Lung (tissue), 11 donors: ENCODE measurements at regions not wholly inside any gene's neighbourhood (a gene's known extent, or its start where the extent isn't known, plus 50 kb on each side); places are given as distances from the start of the nearest gene placed in this dataset.
"Not testable (repeated sequence)": the region's sequence is repeated elsewhere in the genome, so short reads cannot be mapped to it uniquely, and the experiment has no call there.

Experiments used
- ATAC-seq: fragments of 200-7000 bp; cut with Tn5 transposase; one replicate; pipeline ENCODE4 v1.9.1; 2020; ENCODE audit warnings: moderate number of reproducible peaks; ENCODE audit not compliant: insufficient read depth, low FRiP score
- DNase-seq, 3 donors: peaks; one replicate each; pipeline ENCODE4 v3.0.0-alpha.2; 2013 to 2017
- H3K27ac ChIP-seq, 2 donors: one replicate each; pipeline ENCODE4 v1.5.1; 2013; ENCODE audit warnings: mild to moderate bottlenecking in 2 of 2, moderate library complexity in 2 of 2, control low read depth in 1 of 2, inconsistent platforms in 1 of 2, low read depth in 1 of 2, low read length in 1 of 2
- H3K27me3 ChIP-seq, 3 donors: one replicate each; pipeline ENCODE4 v1.5.1; 2013; ENCODE audit warnings: low read length in 2 of 3; ENCODE audit not compliant: control insufficient read depth in 3 of 3, insufficient read depth in 3 of 3
- H3K36me3 ChIP-seq, 4 donors: one replicate each; pipeline ENCODE4 v1.5.1; 2013; ENCODE audit warnings: low read length in 4 of 4, mild to moderate bottlenecking in 1 of 4, moderate library complexity in 1 of 4; ENCODE audit not compliant: control insufficient read depth in 4 of 4, insufficient read depth in 4 of 4
- H3K4me1 ChIP-seq, 5 donors: one replicate each; pipeline ENCODE4 v1.5.1; 2013; ENCODE audit warnings: low read length in 5 of 5, mild to moderate bottlenecking in 2 of 5, moderate library complexity in 1 of 5; ENCODE audit not compliant: control insufficient read depth in 5 of 5, insufficient read depth in 5 of 5
- H3K4me3 ChIP-seq: one replicate; pipeline ENCODE4 v1.5.1; 2013; ENCODE audit warnings: mild to moderate bottlenecking, control low read depth, moderate library complexity
- H3K9ac ChIP-seq, 2 donors: one replicate each; pipeline ENCODE4 v1.5.1; 2013; ENCODE audit warnings: low read length in 2 of 2, control low read depth in 1 of 2; ENCODE audit not compliant: insufficient read depth in 1 of 2
- H3K9me3 ChIP-seq, 4 donors: one replicate each; pipeline ENCODE4 v1.5.1; 2013; ENCODE audit warnings: low read length in 3 of 4, mild to moderate bottlenecking in 1 of 4, moderate library complexity in 1 of 4; ENCODE audit not compliant: control insufficient read depth in 4 of 4, insufficient read depth in 3 of 4
- CTCF ChIP-seq: IDR thresholded peaks from 2 replicates; pipeline ENCODE4 v1.5.1; 2012; ENCODE audit warnings: mild to moderate bottlenecking; ENCODE audit errors: control extremely low read depth, extremely low read depth
- WGBS, 2 donors: extraction: QIAGEN DNeasy Blood & Tissue Kit; methylation state at CpG; one replicate each; pipeline ENCODE4 v1.1.7; 2013; 5-methylcytosine and 5-hydroxymethylcytosine counted together
- donor health status: control.
- donor health status: control.
- donor health status: Bipolar disorder and iron deficiency.
- donor health status: healthy.
- donor health status: DM: yes; HTN: yes; CAD: no.

- no peak overlapping the region for H3K27ac ChIP-seq
- H3K9ac ChIP-seq: no peak overlapping the region
- no peak for ATAC-seq
- no peaks in the 10 kb centered on the region for H3K9me3 ChIP-seq
- DNase-seq: no peak
- no peaks in the 10 kb centered on the region for H3K27me3 ChIP-seq
- H3K36me3 ChIP-seq: no peaks in the 10 kb centered on the region
- no peak overlapping the region for H3K4me3 ChIP-seq
- no peaks in the 10 kb centered on the region for H3K4me1 ChIP-seq
- WGBS, 2 donors: 73 to 89% methylated on average over 2 of the region's 2 CpGs
- TF ChIP-seq CTCF: no peak
These were observed 261.7 kb upstream of the MAP2 start for GRCh38 chr2:209162129-209162528.

- ATAC-seq: no peak
- no peak for DNase-seq
- TF ChIP-seq CTCF: no peak
- Histone ChIP-seq H3K4me3 (no peak overlapping the region), H3K27me3 (no peaks in the 10 kb centered on the region), H3K36me3 (no peaks in the 10 kb centered on the region), H3K4me1 (no peaks in the 10 kb centered on the region), H3K27ac (no peak overlapping the region), H3K9ac (no peak overlapping the region), H3K9me3 (peaks cover 0 to 5% (median 0%) of the 10 kb centered on the region in 4 donors)
- 31 to 34% methylated on average over 2 of the region's 2 CpGs for WGBS, 2 donors
These were observed 241.9 kb upstream of the MAP2 start for GRCh38 chr2:209181984-209182383.

- H3K4me1 ChIP-seq, H3K9ac ChIP-seq, H3K9me3 ChIP-seq, DNase-seq, H3K27ac ChIP-seq, H3K36me3 ChIP-seq, H3K4me3 ChIP-seq, ATAC-seq, H3K27me3 ChIP-seq: not testable (repeated sequence)
- WGBS, 2 donors: 89 to 93% methylated on average over 1 of the region's 1 CpG
These were observed 237.0 kb upstream of the MAP2 start for GRCh38 chr2:209186886-209187285.

- ATAC-seq: no peak
- H3K9ac ChIP-seq: no peak overlapping the region
- no peaks in the 10 kb centered on the region for H3K36me3 ChIP-seq
- 78 to 95% methylated on average over 1 of the region's 1 CpG for WGBS, 2 donors
- H3K4me3 ChIP-seq: no peak overlapping the region
- no peaks in the 10 kb centered on the region for H3K27me3 ChIP-seq
- no peaks in the 10 kb centered on the region for H3K4me1 ChIP-seq
- DNase-seq: no peak
- H3K27ac ChIP-seq: no peak overlapping the region
- no peaks in the 10 kb centered on the region for H3K9me3 ChIP-seq
- TF ChIP-seq CTCF: no peak
These were observed 234.0 kb upstream of the MAP2 start for GRCh38 chr2:209189893-209190292.
